DND-41 (cell line): ENCODE measurements at regions not wholly inside any gene's neighbourhood (a gene's known extent, or its start where the extent isn't known, plus 50 kb on each side); places are given as distances from the start of the nearest gene placed in this dataset.

Experiments
- CTCF ChIP-seq: IDR thresholded peaks from 2 replicates; pipeline ENCODE4 v1.5.1; 2012; ENCODE audit warnings: borderline replicate concordance, low read length, moderate library complexity, mild to moderate bottlenecking; ENCODE audit not compliant: poor library complexity, severe bottlenecking; ENCODE audit errors: extremely low read depth
- EZH2 ChIP-seq: IDR thresholded peaks from 3 replicates; pipeline ENCODE4 v1.6.1; 2012; ENCODE audit warnings: borderline replicate concordance, low read depth, mild to moderate bottlenecking, moderate library complexity, low read length, inconsistent platforms; ENCODE audit not compliant: severe bottlenecking

DNA sequence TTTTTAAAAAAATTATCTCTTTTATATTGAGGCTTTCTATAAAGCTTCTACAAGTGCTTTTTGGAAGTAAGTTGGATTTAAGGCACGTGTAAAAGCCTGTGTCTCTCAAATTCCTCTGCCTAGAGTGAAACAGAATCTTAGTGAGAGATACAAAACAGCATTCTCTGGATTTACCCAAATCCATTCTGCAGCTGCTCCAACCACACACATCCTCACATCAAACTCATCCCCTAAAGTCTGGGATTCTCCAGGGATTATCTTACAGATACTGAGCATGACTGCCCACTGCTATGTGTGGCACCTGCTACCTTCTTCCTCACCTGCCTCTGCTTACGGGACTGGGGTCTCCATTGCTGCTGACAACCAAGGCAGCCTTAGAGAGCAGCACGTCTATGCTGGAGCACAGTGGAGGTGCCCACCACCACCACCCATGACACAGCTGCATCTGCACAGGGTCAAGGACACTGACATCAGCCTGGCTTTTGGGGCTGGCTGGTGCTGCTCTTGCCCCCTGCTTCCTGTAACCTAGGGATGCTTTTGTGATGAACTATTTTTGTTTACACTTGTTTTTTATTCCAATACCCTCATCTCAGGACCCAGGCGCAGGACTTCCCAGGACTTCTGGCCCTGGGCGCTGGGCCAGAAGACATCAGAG is 139.2 kb upstream of the NAMPT start:
- no peak for TF ChIP-seq CTCF
- no peak for TF ChIP-seq EZH2
